ENCODE measurements at regions not wholly inside any gene's neighbourhood (a gene's known extent, or its start where the extent isn't known, plus 50 kb on each side); places are given as distances from the start of the nearest gene placed in this dataset.
"Not testable (repeated sequence)": the region's sequence is repeated elsewhere in the genome, so short reads cannot be mapped to it uniquely, and the experiment has no call there.

DNA sequence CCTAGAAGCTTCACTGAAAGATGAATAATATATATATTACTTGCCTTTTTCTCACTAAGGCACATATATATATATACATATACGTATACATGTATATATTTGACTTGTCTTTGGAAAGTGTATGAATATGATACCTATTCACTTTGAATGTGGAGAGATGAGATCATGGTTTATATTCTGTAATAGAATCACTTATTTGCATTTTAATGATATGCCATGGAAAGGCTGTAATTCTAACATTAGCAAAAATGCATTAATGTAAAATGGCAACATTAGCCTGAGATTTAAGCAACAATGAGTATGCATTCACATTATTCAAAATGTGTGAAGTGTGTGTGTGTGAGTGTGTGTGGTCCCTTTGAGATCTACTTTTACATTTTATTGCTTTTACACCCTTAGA is 54.5 kb upstream of the PRKD1 start:
- ChIA-PET POLR2A (no interaction called here), CTCF (no interaction called here)
- 0% methylated on average over 1 of the region's 1 CpG for WGBS (ENCODE audit: low lambda C conversion rate)
- no peak overlapping the region for H3K27ac ChIP-seq (ENCODE audit: low read depth in 2 of 2, low read length in 1 of 2)
- no peaks in the 10 kb centered on the region for H3F3A ChIP-seq (replicated peaks; ENCODE audit: insufficient read depth)
- no peak overlapping the region for H3K4me2 ChIP-seq
- H4K20me1 ChIP-seq (ENCODE audit: insufficient read depth), result no peaks in the 10 kb centered on the region
- no peaks in the 10 kb centered on the region for H3K36me3 ChIP-seq (replicated peaks in 1 of 2; ENCODE audit: control insufficient read depth in 1 of 2, insufficient read depth in 2 of 2, low read length in 1 of 2)
- H3K4me1 ChIP-seq (ENCODE audit: control insufficient read depth in 1 of 2, insufficient read depth in 2 of 2, low read depth in 1 of 2, low read length in 1 of 2), result no peaks in the 10 kb centered on the region
- no peaks in the 10 kb centered on the region for H3K27me3 ChIP-seq (ENCODE audit: insufficient read depth)
- no peak for DNase-seq
- H3K9ac ChIP-seq, result no peak overlapping the region
- no peaks in the 10 kb centered on the region for H3K9me3 ChIP-seq
- no peak overlapping the region for H2AFZ ChIP-seq (ENCODE audit: low read depth)
- no peak overlapping the region for H3K4me3 ChIP-seq (ENCODE audit: low read depth in 2 of 2, low read length in 1 of 2)
- no peaks in the 10 kb centered on the region for H3K79me2 ChIP-seq (ENCODE audit: insufficient read depth)
- no peaks in the 10 kb centered on the region for H3K9me2 ChIP-seq
- TF ChIP-seq FOXM1 (IDR thresholded peaks at IDR 0.05; ENCODE audit: low read depth) (no peak), MEF2A (IDR thresholded peaks at IDR 0.05; ENCODE audit: borderline replicate concordance, low read depth) (no peak), POLR2AphosphoS5 (IDR thresholded peaks at IDR 0.05; ENCODE audit: low read depth, low read length) (no peak), FOXJ3 (CRISPR knock-in tag; IDR thresholded peaks at IDR 0.05) (no peak), RXRA (IDR thresholded peaks at IDR 0.05; ENCODE audit: borderline replicate concordance, low read depth) (no peak), CHD2 (IDR thresholded peaks at IDR 0.05; ENCODE audit: low read length, partially characterized antibody) (no peak), SMC3 (IDR thresholded peaks at IDR 0.05; ENCODE audit: low read depth, low read length) (no peak), TCF12 (IDR thresholded peaks at IDR 0.05) (no peak), SIN3A (IDR thresholded peaks at IDR 0.05; ENCODE audit: borderline replicate concordance, low read depth, low read length) (no peak), FOSL2 (IDR thresholded peaks at IDR 0.05; ENCODE audit: borderline replicate concordance, low read depth) (no peak)
- TF ChIP-seq, protein P1, sequence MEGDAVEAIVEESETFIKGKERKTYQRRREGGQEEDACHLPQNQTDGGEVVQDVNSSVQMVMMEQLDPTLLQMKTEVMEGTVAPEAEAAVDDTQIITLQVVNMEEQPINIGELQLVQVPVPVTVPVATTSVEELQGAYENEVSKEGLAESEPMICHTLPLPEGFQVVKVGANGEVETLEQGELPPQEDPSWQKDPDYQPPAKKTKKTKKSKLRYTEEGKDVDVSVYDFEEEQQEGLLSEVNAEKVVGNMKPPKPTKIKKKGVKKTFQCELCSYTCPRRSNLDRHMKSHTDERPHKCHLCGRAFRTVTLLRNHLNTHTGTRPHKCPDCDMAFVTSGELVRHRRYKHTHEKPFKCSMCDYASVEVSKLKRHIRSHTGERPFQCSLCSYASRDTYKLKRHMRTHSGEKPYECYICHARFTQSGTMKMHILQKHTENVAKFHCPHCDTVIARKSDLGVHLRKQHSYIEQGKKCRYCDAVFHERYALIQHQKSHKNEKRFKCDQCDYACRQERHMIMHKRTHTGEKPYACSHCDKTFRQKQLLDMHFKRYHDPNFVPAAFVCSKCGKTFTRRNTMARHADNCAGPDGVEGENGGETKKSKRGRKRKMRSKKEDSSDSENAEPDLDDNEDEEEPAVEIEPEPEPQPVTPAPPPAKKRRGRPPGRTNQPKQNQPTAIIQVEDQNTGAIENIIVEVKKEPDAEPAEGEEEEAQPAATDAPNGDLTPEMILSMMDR (IDR thresholded peaks at IDR 0.05), result no peak
- TF ChIP-seq, protein P2, sequence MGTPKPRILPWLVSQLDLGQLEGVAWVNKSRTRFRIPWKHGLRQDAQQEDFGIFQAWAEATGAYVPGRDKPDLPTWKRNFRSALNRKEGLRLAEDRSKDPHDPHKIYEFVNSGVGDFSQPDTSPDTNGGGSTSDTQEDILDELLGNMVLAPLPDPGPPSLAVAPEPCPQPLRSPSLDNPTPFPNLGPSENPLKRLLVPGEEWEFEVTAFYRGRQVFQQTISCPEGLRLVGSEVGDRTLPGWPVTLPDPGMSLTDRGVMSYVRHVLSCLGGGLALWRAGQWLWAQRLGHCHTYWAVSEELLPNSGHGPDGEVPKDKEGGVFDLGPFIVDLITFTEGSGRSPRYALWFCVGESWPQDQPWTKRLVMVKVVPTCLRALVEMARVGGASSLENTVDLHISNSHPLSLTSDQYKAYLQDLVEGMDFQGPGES (IDR thresholded peaks at IDR 0.05; ENCODE audit: low read depth, low read length), result no peak

DNA sequence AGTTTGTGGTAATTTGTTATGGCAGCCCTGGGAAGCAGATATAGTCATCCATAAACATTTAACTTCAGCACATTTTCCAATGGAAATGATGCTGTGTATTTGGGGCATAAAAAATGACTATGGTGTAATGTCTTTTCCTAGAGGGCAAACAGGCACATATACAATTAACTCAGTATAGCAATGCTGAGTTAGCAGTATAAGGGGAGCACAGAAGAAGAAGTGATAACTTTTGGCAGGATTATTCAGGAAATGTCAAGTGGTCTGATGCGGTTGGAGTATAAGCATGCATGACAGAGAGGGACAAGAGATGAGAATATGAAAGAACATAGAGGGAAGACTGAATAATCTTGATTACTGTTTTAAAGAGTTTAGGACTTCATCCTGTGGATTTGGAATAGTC is 55.3 kb upstream of the PRKD1 start:
- no peak overlapping the region for H2AFZ ChIP-seq (ENCODE audit: low read depth)
- no peaks in the 10 kb centered on the region for H3K27me3 ChIP-seq (ENCODE audit: insufficient read depth)
- ChIA-PET POLR2A (no interaction called here), CTCF (no interaction called here)
- no peaks in the 10 kb centered on the region for H3K9me3 ChIP-seq
- no peaks in the 10 kb centered on the region for H3K79me2 ChIP-seq (ENCODE audit: insufficient read depth)
- H3K4me1 ChIP-seq (ENCODE audit: control insufficient read depth in 1 of 2, insufficient read depth in 2 of 2, low read depth in 1 of 2, low read length in 1 of 2), result no peaks in the 10 kb centered on the region
- TF ChIP-seq FOSL2 (IDR thresholded peaks at IDR 0.05; ENCODE audit: borderline replicate concordance, low read depth), result no peak
- no peak overlapping the region for H3K4me2 ChIP-seq
- H3K9ac ChIP-seq, result no peak overlapping the region
- no peaks in the 10 kb centered on the region for H3K9me2 ChIP-seq
- no peaks in the 10 kb centered on the region for H3F3A ChIP-seq (replicated peaks; ENCODE audit: insufficient read depth)
- no peaks in the 10 kb centered on the region for H4K20me1 ChIP-seq (ENCODE audit: insufficient read depth)
- no peak for DNase-seq
- no peak overlapping the region for H3K27ac ChIP-seq (ENCODE audit: low read depth in 2 of 2, low read length in 1 of 2)
- no peaks in the 10 kb centered on the region for H3K36me3 ChIP-seq (replicated peaks in 1 of 2; ENCODE audit: control insufficient read depth in 1 of 2, insufficient read depth in 2 of 2, low read length in 1 of 2)
- 7% methylated on average over 1 of the region's 1 CpG for WGBS (ENCODE audit: low lambda C conversion rate)
- no peak overlapping the region for H3K4me3 ChIP-seq (ENCODE audit: low read depth in 2 of 2, low read length in 1 of 2)

DNA sequence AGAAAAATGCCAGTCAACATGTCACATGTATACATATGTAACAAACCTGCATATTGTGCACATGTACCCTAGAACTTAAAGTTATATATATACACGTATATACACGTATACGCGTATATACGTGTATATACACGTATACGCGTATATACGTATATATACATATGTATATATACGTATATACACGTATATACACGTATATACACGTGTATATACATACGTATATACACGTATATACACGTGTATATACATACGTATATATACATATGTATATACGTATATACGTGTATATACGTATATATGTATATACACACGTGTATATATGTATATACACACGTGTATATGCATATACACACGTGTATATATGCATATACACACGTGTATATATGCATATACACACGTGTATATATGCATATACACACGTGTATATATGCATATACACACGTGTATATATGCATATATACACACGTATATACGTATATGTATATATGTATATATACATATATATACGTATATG is 62.8 kb upstream of the PRKD1 start:
- POLR2A ChIA-PET; H4K20me1 ChIP-seq (ENCODE audit: insufficient read depth); H3K79me2 ChIP-seq (ENCODE audit: insufficient read depth); H3K9me3 ChIP-seq; H3K27me3 ChIP-seq (ENCODE audit: insufficient read depth); H3K9ac ChIP-seq; H3K36me3 ChIP-seq (replicated peaks in 1 of 2; ENCODE audit: control insufficient read depth in 1 of 2, insufficient read depth in 2 of 2, low read length in 1 of 2); H3K4me2 ChIP-seq; H3K4me3 ChIP-seq (ENCODE audit: low read depth in 2 of 2, low read length in 1 of 2); H3K4me1 ChIP-seq (ENCODE audit: control insufficient read depth in 1 of 2, insufficient read depth in 2 of 2, low read depth in 1 of 2, low read length in 1 of 2); H3K27ac ChIP-seq (ENCODE audit: low read depth in 2 of 2, low read length in 1 of 2); DNase-seq; H3K9me2 ChIP-seq; H3F3A ChIP-seq (replicated peaks; ENCODE audit: insufficient read depth); H2AFZ ChIP-seq (ENCODE audit: low read depth); CTCF ChIA-PET: not testable (repeated sequence)
- WGBS (ENCODE audit: low lambda C conversion rate), result 39% methylated on average over 30 of the region's 30 CpGs

Measured in SK-N-SH (cell line).